ENCODE measurements at regions not wholly inside any gene's neighbourhood (a gene's known extent, or its start where the extent isn't known, plus 50 kb on each side); places are given as distances from the start of the nearest gene placed in this dataset.

GRCh38 chr5:66252849-66253248 lies 108.7 kb downstream of the SREK1 start:
- no peaks in the 10 kb centered on the region for H3K36me3 ChIP-seq (replicated peaks in 1 of 2; ENCODE audit: control insufficient read depth in 1 of 2, insufficient read depth in 2 of 2, low read length in 2 of 2)
- H3K9me3 ChIP-seq (ENCODE audit: low read length) = no peaks in the 10 kb centered on the region
- ATAC-seq (no peak), DNase-seq (ENCODE audit: low spot score) (no peak), FAIRE-seq (no peak)
- TF ChIP-seq DMTF1 (CRISPR knock-in tag; IDR thresholded peaks at IDR 0.05) (no peak), HDAC6 (IDR thresholded peaks at IDR 0.05; ENCODE audit: low read depth, low read length) (no peak), ZNF543 (CRISPR knock-in tag; IDR thresholded peaks at IDR 0.05) (no peak), HNF1B (CRISPR knock-in tag; IDR thresholded peaks at IDR 0.05) (no peak), ZNF547 (CRISPR knock-in tag; IDR thresholded peaks at IDR 0.05) (no peak), HMGXB3 (CRISPR knock-in tag; IDR thresholded peaks at IDR 0.05; ENCODE audit: borderline replicate concordance) (no peak)
- no peaks in the 10 kb centered on the region; a peak in 2 of 5 replicates for H3K27me3 ChIP-seq (ENCODE audit: control insufficient read depth in 1 of 2, insufficient read depth in 2 of 2, low read length in 2 of 2)
- no TSS peak for BruUV-seq (replicated peaks)
- no peak overlapping the region for H2AFZ ChIP-seq (ENCODE audit: low read length)
- WGBS (ENCODE audit: low lambda C conversion rate) = 12% methylated on average over 3 of the region's 3 CpGs
- no peak overlapping the region for H3K4me2 ChIP-seq (ENCODE audit: low read depth, low read length)
- in situ Hi-C loops (cut with HindIII; ENCODE audit: extremely low pct_ligation_motif_present, low pct_unique_long_range_greater_than_20kb) = no loop called here
- H3K9ac ChIP-seq (ENCODE audit: insufficient read depth, low read depth, low read length) = no peak overlapping the region
- H4K20me1 ChIP-seq (ENCODE audit: insufficient read depth, low read length) = no peaks in the 10 kb centered on the region
- no peak overlapping the region for H3K27ac ChIP-seq (ENCODE audit: extremely low read length, insufficient read depth, low read length)
- no peaks in the 10 kb centered on the region for H3K4me1 ChIP-seq (ENCODE audit: insufficient read depth, low read length)
- H3K79me2 ChIP-seq (ENCODE audit: insufficient read depth, low read length) = no peaks in the 10 kb centered on the region
- CTCF ChIA-PET (ENCODE audit: low intra/inter-chr PET ratio, low total read pairs) = no interaction called here
- POLR2A ChIA-PET = no interaction called here
- intact Hi-C loops (cut with micrococcal nuclease; ENCODE audit: unreplicated experiment) = no loop called here
- H3K4me3 ChIP-seq (replicated peaks in 1 of 3; ENCODE audit: insufficient read depth in 1 of 3, low read depth in 2 of 3, low read length in 3 of 3) = no peak overlapping the region
